Stomach (tissue), 8 donors: ENCODE measurements at regions not wholly inside any gene's neighbourhood (a gene's known extent, or its start where the extent isn't known, plus 50 kb on each side); places are given as distances from the start of the nearest gene placed in this dataset.

Experiments
- DNase-seq, 2 donors: peaks; one replicate each; pipeline versions ENCODE4 v3.0.0 to v3.0.0-alpha.2; 2013 to 2019
- H3K27ac ChIP-seq, 5 donors: fragments of 200-600 bp in 4 of 5; sonication (generic) in 4 of 5; one replicate each; pipeline ENCODE4 v1.5.1; 2013 to 2019; ENCODE audit warnings: mild to moderate bottlenecking in 1 of 5, moderate library complexity in 1 of 5
- H3K27me3 ChIP-seq, 3 donors: fragments of 200-600 bp; sonication (generic); one replicate each; pipeline ENCODE4 v1.5.1; 2017 to 2019; ENCODE audit warnings: mixed run types in 1 of 3
- H3K36me3 ChIP-seq, 4 donors: fragments of 200-600 bp; sonication (generic); 1 replicate in 3 of 4; 2 replicates in 1 of 4; pipeline ENCODE4 v1.5.1; 2016 to 2019
- H3K4me1 ChIP-seq, 4 donors: fragments of 200-600 bp; sonication (generic); one replicate each; pipeline ENCODE4 v1.5.1; 2016 to 2019
- H3K4me3 ChIP-seq, 4 donors: fragments of 200-600 bp; sonication (generic) in 3 of 4; one replicate each; pipeline ENCODE4 v1.5.1; 2016 to 2019; ENCODE audit warnings: mild to moderate bottlenecking in 1 of 4
- H3K9me3 ChIP-seq, 4 donors: fragments of 200-600 bp; sonication (generic); one replicate each; pipeline ENCODE4 v1.5.1; 2016 to 2019
- EP300 ChIP-seq: sonication (generic); formaldehyde crosslinking; IDR thresholded peaks from one replicate; pipeline ENCODE4 v1.6.1; 2017; ENCODE audit warnings: antibody characterized with exemption
- POLR2A ChIP-seq, 4 donors: fragments of 450-650 bp; IDR thresholded peaks; one replicate each; pipeline ENCODE4 v1.6.1; 2016; ENCODE audit warnings: antibody characterized with exemption in 4 of 4, control low read depth in 2 of 4, mild to moderate bottlenecking in 1 of 4, moderate library complexity in 1 of 4
- POLR2AphosphoS5 ChIP-seq, 3 donors: sonication (generic); formaldehyde crosslinking; IDR thresholded peaks; one replicate each; pipeline ENCODE4 v1.6.1; 2016; ENCODE audit warnings: antibody characterized with exemption in 3 of 3
- WGBS, 5 donors: extraction: QIAGEN DNeasy Blood & Tissue Kit in 3 of 5; methylation state at CpG; one replicate each; pipeline versions ENCODE4 v1.1.5 to v1.1.7; 2013 to 2018; 5-methylcytosine and 5-hydroxymethylcytosine counted together
- intact Hi-C: fragments of 100-400 bp; cut with DNase I; formaldehyde crosslinking; loops from one replicate; pipeline ENCODE4 v1.15.1; 2023; ENCODE audit warnings: low total_unique reads
- TF ChIP-seq, protein P1 (sequence below), 7 experiments: fragments of 450-650 bp in 4 of 7; fragments of 200-600 bp in 3 of 7; sonication (generic) in 3 of 7; IDR thresholded peaks; one replicate each; pipeline ENCODE4 v1.5.1; 2016 to 2019; ENCODE audit warnings: antibody characterized with exemption in 7 of 7, control low read depth in 2 of 7, mild to moderate bottlenecking in 1 of 7
- donor health status: healthy with polysubstance abuse.
- donor health status: Bipolar disorder and iron deficiency.
- donor health status: healthy.

DNA sequence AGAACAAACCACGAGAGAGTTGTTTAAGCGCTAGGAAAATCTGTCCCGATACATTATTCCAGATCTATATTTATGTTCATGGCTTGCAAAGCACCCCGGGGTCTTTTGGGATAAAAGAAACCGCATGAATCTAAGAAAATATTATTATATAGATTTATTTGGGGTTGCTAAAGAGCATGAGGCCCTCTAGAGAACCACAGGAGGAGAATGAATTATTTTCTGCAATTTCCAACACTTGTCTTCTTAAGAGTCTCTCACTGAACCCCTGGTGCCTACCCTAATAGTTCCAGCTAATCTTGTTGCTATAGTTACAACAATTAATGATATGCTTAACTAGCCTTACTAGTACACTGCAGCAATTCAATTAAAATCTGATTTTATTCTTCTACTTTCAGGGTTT, 79.6 kb downstream of the ARRDC4 start:
- Histone ChIP-seq H3K36me3 (no peaks in the 10 kb centered on the region), H3K4me3 (no peak overlapping the region), H3K27ac (no peak overlapping the region), H3K27me3 (no peaks in the 10 kb centered on the region), H3K4me1 (no peaks in the 10 kb centered on the region), H3K9me3 (peaks cover 0 to 6% (median 0%) of the 10 kb centered on the region in 4 donors)
- no peak for DNase-seq
- 85 to 92% (median 88%) methylated on average over 5 of the region's 5 CpGs for WGBS, 5 donors
- TF ChIP-seq, protein P1, sequence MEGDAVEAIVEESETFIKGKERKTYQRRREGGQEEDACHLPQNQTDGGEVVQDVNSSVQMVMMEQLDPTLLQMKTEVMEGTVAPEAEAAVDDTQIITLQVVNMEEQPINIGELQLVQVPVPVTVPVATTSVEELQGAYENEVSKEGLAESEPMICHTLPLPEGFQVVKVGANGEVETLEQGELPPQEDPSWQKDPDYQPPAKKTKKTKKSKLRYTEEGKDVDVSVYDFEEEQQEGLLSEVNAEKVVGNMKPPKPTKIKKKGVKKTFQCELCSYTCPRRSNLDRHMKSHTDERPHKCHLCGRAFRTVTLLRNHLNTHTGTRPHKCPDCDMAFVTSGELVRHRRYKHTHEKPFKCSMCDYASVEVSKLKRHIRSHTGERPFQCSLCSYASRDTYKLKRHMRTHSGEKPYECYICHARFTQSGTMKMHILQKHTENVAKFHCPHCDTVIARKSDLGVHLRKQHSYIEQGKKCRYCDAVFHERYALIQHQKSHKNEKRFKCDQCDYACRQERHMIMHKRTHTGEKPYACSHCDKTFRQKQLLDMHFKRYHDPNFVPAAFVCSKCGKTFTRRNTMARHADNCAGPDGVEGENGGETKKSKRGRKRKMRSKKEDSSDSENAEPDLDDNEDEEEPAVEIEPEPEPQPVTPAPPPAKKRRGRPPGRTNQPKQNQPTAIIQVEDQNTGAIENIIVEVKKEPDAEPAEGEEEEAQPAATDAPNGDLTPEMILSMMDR (IDR thresholded peaks at IDR 0.05) = no peak
- TF ChIP-seq POLR2AphosphoS5 (IDR thresholded peaks at IDR 0.05) = no peak
- no peak for TF ChIP-seq POLR2A (IDR thresholded peaks at IDR 0.05)
- TF ChIP-seq EP300 = no peak
- intact Hi-C loops = no loop called here

DNA sequence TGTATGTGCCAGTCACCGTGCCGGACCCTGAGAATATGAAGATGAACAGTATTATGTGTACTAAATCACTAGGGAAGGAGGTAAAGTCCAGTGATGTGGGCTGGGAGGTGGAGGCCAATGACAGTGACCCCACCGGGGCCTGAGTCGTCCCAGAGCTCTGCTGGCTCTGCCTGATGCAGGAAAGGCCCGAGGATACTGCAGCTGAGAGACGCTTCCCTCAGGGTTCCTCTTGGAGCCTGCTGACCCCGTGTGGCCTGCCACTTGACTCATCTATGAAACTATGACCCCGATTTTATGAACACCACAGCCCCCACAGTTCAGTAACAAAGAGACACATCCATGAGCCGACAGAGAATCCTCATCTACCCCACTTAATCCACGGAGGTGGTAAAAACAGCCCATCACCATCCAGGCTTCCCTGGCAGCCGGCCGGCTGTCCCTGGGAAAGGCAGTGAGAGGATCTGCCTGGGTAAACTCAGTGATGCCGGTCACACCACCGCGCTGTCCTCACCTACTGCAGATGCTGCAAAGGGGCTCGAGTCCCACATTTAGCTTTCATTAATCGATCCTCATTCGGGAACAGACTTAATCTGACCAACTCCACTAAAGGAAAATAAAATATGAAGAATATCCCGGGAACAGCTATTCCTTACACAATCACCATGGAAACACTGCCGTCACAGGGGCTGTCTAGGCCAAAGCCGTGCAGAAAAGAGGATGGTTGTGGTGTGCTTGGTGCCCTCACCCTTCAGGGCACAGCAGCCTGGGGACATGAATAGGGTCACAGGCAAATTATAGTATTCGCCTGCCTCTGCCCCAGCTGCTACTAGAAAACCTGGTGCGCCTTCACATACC, 82.9 kb downstream of the ARRDC4 start:
- Histone ChIP-seq H3K27me3 (no peaks in the 10 kb centered on the region), H3K36me3 (no peaks in the 10 kb centered on the region), H3K9me3 (peaks cover 0 to 6% (median 0%) of the 10 kb centered on the region in 4 donors), H3K4me1 (no peaks in the 10 kb centered on the region), H3K4me3 (no peak overlapping the region), H3K27ac (no peak overlapping the region)
- WGBS, 5 donors = 82 to 86% (median 83%) methylated on average over 21 to 23 of the region's 23 CpGs
- DNase-seq = no peak
- intact Hi-C loops = no loop called here
- TF ChIP-seq POLR2A (IDR thresholded peaks at IDR 0.05) = no peak
- TF ChIP-seq, protein P1 (IDR thresholded peaks at IDR 0.05) = no peak
- no peak for TF ChIP-seq POLR2AphosphoS5 (IDR thresholded peaks at IDR 0.05)
- no peak for TF ChIP-seq EP300

DNA sequence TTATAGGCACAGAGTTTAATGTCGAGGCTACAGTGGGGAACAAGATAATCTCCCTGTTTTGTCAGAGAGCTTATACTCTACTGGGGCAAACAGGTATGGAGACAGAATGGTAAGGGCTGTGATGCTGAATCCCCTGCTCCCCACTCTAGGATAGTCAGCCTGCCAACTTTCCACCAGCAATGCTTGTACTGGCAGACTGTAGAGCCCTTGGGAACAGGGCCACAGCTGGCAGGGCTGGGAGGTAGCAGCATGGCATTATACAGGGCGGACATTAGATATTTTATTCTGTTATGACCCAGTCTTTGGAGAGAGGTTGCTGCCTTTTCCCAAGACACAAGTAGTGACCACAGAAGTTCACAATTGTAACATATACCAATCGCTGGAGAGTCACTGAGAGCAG, 91.2 kb downstream of the ARRDC4 start:
- TF ChIP-seq POLR2A (IDR thresholded peaks at IDR 0.05) = no peak
- no peak overlapping the region for H3K4me3 ChIP-seq
- no peak for DNase-seq
- 71 to 79% (median 77%) methylated on average over 3 of the region's 3 CpGs for WGBS, 5 donors
- H3K27ac ChIP-seq = no peak overlapping the region
- H3K9me3 ChIP-seq = peaks cover 0 to 8% (median 5%) of the 10 kb centered on the region in 4 donors
- no peaks in the 10 kb centered on the region for H3K4me1 ChIP-seq
- no peaks in the 10 kb centered on the region for H3K27me3 ChIP-seq
- no peaks in the 10 kb centered on the region for H3K36me3 ChIP-seq
- intact Hi-C loops = no loop called here

DNA sequence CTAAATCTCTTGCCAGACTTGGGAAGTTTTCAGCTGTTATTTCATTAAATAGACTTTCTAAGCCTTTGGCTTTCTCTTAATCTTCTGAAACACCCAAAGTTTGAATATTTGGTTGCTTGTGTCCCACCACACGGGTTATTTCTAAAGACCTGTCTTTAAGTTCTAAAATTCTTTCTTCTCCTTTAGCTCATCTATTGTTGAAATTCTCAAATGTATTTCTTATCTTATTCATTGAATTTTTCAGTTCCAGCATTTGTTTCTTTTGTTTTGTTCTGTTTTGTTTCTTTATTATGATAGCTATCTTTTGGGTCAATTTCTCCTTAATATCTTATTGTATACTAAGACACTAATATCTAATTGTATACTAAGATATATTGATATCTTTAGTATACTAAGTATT, 97.0 kb downstream of the ARRDC4 start:
- intact Hi-C loops = no loop called here
- 71 to 89% (median 85%) methylated on average over 1 of the region's 1 CpG for WGBS, 5 donors
- Histone ChIP-seq H3K36me3 (no peaks in the 10 kb centered on the region), H3K9me3 (peaks cover 0 to 17% (median 14%) of the 10 kb centered on the region in 4 donors), H3K4me1 (no peaks in the 10 kb centered on the region), H3K27me3 (no peaks in the 10 kb centered on the region), H3K27ac (no peak overlapping the region), H3K4me3 (no peak overlapping the region)
- no peak for DNase-seq
- no peak for TF ChIP-seq POLR2A (IDR thresholded peaks at IDR 0.05)
- TF ChIP-seq POLR2AphosphoS5 (IDR thresholded peaks at IDR 0.05) = no peak

DNA sequence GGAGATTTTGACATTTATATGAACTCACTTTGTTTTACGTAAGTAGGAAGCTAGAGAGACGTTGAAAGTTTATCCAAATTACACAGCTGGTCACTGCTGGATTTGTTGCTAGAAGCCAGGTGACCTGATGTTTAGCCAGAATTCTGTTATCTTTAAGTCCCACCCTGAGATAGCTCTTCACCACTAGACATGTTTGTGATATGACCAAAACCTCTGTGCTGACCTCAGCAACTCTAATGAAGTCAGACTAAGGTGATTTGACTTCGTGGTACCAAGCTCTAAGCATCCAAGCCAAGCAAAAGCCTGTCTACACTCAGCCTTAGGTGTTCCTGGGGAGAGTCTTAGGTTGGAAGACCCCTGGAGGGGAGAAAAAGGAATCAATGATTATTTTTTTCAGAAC, 102.4 kb downstream of the ARRDC4 start:
- 48 to 70% (median 66%) methylated on average over 3 of the region's 3 CpGs for WGBS, 5 donors
- Histone ChIP-seq H3K4me1 (no peaks in the 10 kb centered on the region), H3K36me3 (no peaks in the 10 kb centered on the region), H3K27ac (no peak overlapping the region), H3K4me3 (no peak overlapping the region), H3K9me3 (peaks cover 0 to 2% (median 0%) of the 10 kb centered on the region in 4 donors), H3K27me3 (no peaks in the 10 kb centered on the region)
- TF ChIP-seq POLR2A (IDR thresholded peaks at IDR 0.05) = no peak
- TF ChIP-seq POLR2AphosphoS5 (IDR thresholded peaks at IDR 0.05) = no peak
- intact Hi-C loops = no loop called here
- no peak for DNase-seq

DNA sequence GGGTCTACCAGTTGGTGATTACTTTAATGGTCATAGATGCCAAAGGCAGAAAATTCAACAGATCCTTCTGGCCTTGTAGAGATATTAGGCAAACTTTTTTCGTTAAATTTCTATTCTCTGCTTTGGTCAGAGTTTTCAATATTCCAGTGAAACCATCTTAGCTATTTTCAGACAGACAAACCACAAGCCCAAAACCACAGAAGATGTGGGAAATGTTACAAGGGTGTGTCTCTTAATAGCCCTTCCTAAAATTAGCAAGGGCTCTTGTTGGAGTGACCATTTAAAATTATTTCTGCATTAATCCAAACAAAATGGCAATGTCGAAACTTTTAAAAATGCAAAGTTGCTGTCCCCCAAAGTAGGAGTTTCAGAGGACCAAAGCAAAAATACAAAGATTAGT, 102.8 kb downstream of the ARRDC4 start:
- H3K4me1 ChIP-seq = no peaks in the 10 kb centered on the region
- intact Hi-C loops = no loop called here
- TF ChIP-seq EP300 (no peak), POLR2A (IDR thresholded peaks at IDR 0.05) (no peak), POLR2AphosphoS5 (IDR thresholded peaks at IDR 0.05) (no peak)
- TF ChIP-seq, protein P1 (IDR thresholded peaks at IDR 0.05) = no peak
- no peaks in the 10 kb centered on the region for H3K27me3 ChIP-seq
- H3K4me3 ChIP-seq = no peak overlapping the region
- no peaks in the 10 kb centered on the region for H3K36me3 ChIP-seq
- no peak for DNase-seq
- H3K9me3 ChIP-seq = peaks cover 0 to 2% (median 0%) of the 10 kb centered on the region in 4 donors
- WGBS, 5 donors = 62 to 87% (median 75%) methylated on average over 2 of the region's 2 CpGs
- H3K27ac ChIP-seq = no peak overlapping the region
